SK-N-SH treated with all-trans-retinoic acid at 6 μM for 48 hours (cell line): ENCODE measurements at regions not wholly inside any gene's neighbourhood (a gene's known extent, or its start where the extent isn't known, plus 50 kb on each side); places are given as distances from the start of the nearest gene placed in this dataset.

Experiments used
- ATAC-seq: fragments of 200-7000 bp; cut with Tn5 transposase; 3 replicates; pipeline ENCODE4 v1.9.1; 2020; ENCODE audit warnings: mild to moderate bottlenecking, moderate library complexity
- ARNTL ChIP-seq: fragments of 450-650 bp; formaldehyde crosslinking; IDR thresholded peaks from 2 replicates; pipeline ENCODE4 v1.5.0; 2020; ENCODE audit warnings: low read depth, mild to moderate bottlenecking, moderate library complexity, borderline replicate concordance
- BACH2 ChIP-seq: fragments of 250-450 bp; sonication (Bioruptor Pico); IDR thresholded peaks from 2 replicates; pipeline ENCODE4 v1.9.0; 2021; ENCODE audit warnings: mild to moderate bottlenecking, borderline replicate concordance
- ESRRG ChIP-seq: fragments of 250-450 bp; sonication (Bioruptor Pico); IDR thresholded peaks from 2 replicates; pipeline ENCODE4 v1.6.1; 2021; ENCODE audit warnings: mild to moderate bottlenecking
- GLIS3 ChIP-seq: fragments of 250-450 bp; sonication (Bioruptor Pico); IDR thresholded peaks from 2 replicates; pipeline ENCODE4 v1.5.0; 2020; ENCODE audit warnings: mild to moderate bottlenecking, moderate library complexity
- ISL1 ChIP-seq: fragments of 250-450 bp; sonication (Bioruptor Pico); IDR thresholded peaks from 2 replicates; pipeline ENCODE4 v2.1.2; 2022; ENCODE audit warnings: mild to moderate bottlenecking, moderate library complexity
- OSR1 ChIP-seq: fragments of 250-450 bp; sonication (Bioruptor Pico); IDR thresholded peaks from 2 replicates; pipeline ENCODE4 v1.8.0; 2022; ENCODE audit warnings: moderate library complexity, mild to moderate bottlenecking, inconsistent platforms
- PPARA ChIP-seq: fragments of 250-450 bp; sonication (Bioruptor Pico); IDR thresholded peaks from 2 replicates; pipeline ENCODE4 v1.5.0; 2020; ENCODE audit warnings: mild to moderate bottlenecking, borderline replicate concordance
- RARB ChIP-seq: fragments of 250-450 bp; sonication (Bioruptor Pico); IDR thresholded peaks from 2 replicates; pipeline ENCODE4 v1.8.0; 2021; ENCODE audit warnings: mild to moderate bottlenecking, moderate library complexity
- SNAI2 ChIP-seq: fragments of 250-450 bp; sonication (Bioruptor Pico); IDR thresholded peaks from 2 replicates; pipeline ENCODE4 v1.5.0; 2020; ENCODE audit warnings: mild to moderate bottlenecking, moderate library complexity
- TCF4 ChIP-seq: fragments of 250-450 bp; sonication (Bioruptor Pico); IDR thresholded peaks from 2 replicates; pipeline ENCODE4 v1.8.0; 2021; ENCODE audit warnings: mild to moderate bottlenecking, moderate library complexity, borderline replicate concordance
- TOX ChIP-seq: fragments of 250-450 bp; sonication (Bioruptor Pico); IDR thresholded peaks from 2 replicates; pipeline ENCODE4 v1.8.0; 2021; ENCODE audit warnings: mild to moderate bottlenecking, moderate library complexity, borderline replicate concordance
- ZFP3 ChIP-seq: fragments of 250-450 bp; sonication (Bioruptor Pico); IDR thresholded peaks from 2 replicates; pipeline ENCODE4 v1.5.0; 2020; ENCODE audit warnings: mild to moderate bottlenecking, moderate library complexity
- ZFP30 ChIP-seq: fragments of 450-650 bp; formaldehyde crosslinking; IDR thresholded peaks from 2 replicates; pipeline ENCODE4 v1.5.0; 2022; ENCODE audit warnings: mild to moderate bottlenecking, moderate library complexity
- ZNF565 ChIP-seq: fragments of 450-650 bp; formaldehyde crosslinking; conservative IDR thresholded peaks from 2 replicates; pipeline ENCODE4 v1.5.0; 2020; ENCODE audit warnings: low read depth, mild to moderate bottlenecking, moderate library complexity
- ZNF70 ChIP-seq: fragments of 450-650 bp; formaldehyde crosslinking; IDR thresholded peaks from 2 replicates; pipeline ENCODE4 v1.5.0; 2020; ENCODE audit warnings: mild to moderate bottlenecking, moderate library complexity
- ZNF8 ChIP-seq: fragments of 450-650 bp; formaldehyde crosslinking; IDR thresholded peaks from 2 replicates; pipeline ENCODE4 v1.5.0; 2020; ENCODE audit warnings: mild to moderate bottlenecking, moderate library complexity
- TF ChIP-seq, protein P1 (sequence below): fragments of 250-450 bp; sonication (Bioruptor Pico); IDR thresholded peaks from 2 replicates; pipeline ENCODE4 v1.5.1; 2021; ENCODE audit warnings: mild to moderate bottlenecking, moderate library complexity
- TF ChIP-seq, protein P2 (sequence below): fragments of 250-450 bp; sonication (Bioruptor Pico); IDR thresholded peaks from 2 replicates; pipeline ENCODE4 v1.5.0; 2020; ENCODE audit warnings: mild to moderate bottlenecking, moderate library complexity
- TF ChIP-seq, protein P3 (sequence below): fragments of 250-450 bp; sonication (Bioruptor Pico); IDR thresholded peaks from 2 replicates; pipeline ENCODE4 v1.5.1; 2020; ENCODE audit warnings: low read depth, mild to moderate bottlenecking, moderate library complexity

DNA sequence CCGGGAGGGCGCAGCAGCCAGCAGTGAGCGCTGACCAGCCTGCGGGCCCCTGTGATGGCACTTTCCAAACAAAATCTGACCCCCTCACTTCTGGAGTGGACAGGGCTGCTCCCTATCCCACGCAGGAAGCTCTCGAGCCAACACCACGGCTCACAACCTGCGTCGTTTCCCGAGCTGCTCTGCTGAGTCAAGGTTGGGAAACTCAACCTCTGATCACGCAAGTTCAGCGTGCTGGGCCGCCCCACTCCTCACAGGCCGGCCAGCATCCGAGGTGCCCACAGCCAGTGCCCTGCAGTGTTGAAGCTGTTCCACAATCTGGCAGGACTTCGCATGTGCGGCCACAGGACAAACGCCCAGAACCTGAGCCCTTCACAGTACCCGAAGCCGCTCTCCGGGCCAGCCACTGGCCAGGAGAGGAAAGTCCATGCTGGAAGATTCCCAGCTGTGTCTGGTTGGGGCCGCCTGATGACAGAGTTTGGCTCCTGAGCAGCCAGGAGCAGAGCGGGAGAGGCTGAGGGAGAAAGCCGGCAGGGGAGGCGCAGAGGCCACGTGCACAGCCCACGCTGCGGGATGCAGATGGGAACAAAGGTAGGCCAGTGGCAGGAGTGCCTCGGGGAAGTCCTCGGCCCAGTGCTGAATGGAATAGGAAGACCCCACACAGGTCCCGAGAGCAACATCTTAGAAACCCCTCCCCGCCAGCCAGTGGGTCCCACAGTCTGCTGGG is 263.3 kb upstream of the TCERG1L start:
- ATAC-seq, result no peak

DNA sequence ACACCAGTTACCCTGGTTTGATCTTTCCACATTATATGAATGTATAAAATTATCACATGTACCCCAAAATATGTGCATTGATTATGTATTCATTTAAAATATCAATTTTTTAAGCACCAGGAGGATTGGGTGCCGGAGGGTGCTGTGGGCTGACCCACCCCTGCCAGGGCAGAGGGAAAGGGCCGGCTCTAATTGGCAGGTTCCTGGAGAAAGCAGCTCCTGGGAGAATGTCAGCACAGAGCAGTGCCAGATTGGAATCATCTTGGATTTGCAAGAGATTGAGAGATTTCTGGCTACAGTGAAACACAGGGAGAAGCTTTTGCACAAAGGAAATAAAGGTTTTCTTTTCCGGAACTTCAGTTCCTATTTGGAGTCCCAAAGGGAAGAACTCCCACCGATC is 264.4 kb upstream of the TCERG1L start:
- TF ChIP-seq ESRRG (CRISPR knock-in tag), result no peak
- TF ChIP-seq TCF4 (CRISPR knock-in tag), result no peak
- TF ChIP-seq, protein P1, sequence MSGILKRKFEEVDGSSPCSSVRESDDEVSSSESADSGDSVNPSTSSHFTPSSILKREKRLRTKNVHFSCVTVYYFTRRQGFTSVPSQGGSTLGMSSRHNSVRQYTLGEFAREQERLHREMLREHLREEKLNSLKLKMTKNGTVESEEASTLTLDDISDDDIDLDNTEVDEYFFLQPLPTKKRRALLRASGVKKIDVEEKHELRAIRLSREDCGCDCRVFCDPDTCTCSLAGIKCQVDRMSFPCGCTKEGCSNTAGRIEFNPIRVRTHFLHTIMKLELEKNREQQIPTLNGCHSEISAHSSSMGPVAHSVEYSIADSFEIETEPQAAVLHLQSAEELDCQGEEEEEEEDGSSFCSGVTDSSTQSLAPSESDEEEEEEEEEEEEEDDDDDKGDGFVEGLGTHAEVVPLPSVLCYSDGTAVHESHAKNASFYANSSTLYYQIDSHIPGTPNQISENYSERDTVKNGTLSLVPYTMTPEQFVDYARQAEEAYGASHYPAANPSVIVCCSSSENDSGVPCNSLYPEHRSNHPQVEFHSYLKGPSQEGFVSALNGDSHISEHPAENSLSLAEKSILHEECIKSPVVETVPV (CRISPR knock-in tag), result no peak
- no peak for TF ChIP-seq ISL1 (CRISPR knock-in tag)
- TF ChIP-seq, protein P2, sequence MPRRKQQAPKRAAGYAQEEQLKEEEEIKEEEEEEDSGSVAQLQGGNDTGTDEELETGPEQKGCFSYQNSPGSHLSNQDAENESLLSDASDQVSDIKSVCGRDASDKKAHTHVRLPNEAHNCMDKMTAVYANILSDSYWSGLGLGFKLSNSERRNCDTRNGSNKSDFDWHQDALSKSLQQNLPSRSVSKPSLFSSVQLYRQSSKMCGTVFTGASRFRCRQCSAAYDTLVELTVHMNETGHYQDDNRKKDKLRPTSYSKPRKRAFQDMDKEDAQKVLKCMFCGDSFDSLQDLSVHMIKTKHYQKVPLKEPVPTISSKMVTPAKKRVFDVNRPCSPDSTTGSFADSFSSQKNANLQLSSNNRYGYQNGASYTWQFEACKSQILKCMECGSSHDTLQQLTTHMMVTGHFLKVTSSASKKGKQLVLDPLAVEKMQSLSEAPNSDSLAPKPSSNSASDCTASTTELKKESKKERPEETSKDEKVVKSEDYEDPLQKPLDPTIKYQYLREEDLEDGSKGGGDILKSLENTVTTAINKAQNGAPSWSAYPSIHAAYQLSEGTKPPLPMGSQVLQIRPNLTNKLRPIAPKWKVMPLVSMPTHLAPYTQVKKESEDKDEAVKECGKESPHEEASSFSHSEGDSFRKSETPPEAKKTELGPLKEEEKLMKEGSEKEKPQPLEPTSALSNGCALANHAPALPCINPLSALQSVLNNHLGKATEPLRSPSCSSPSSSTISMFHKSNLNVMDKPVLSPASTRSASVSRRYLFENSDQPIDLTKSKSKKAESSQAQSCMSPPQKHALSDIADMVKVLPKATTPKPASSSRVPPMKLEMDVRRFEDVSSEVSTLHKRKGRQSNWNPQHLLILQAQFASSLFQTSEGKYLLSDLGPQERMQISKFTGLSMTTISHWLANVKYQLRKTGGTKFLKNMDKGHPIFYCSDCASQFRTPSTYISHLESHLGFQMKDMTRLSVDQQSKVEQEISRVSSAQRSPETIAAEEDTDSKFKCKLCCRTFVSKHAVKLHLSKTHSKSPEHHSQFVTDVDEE, result no peak
- TF ChIP-seq, protein P3, sequence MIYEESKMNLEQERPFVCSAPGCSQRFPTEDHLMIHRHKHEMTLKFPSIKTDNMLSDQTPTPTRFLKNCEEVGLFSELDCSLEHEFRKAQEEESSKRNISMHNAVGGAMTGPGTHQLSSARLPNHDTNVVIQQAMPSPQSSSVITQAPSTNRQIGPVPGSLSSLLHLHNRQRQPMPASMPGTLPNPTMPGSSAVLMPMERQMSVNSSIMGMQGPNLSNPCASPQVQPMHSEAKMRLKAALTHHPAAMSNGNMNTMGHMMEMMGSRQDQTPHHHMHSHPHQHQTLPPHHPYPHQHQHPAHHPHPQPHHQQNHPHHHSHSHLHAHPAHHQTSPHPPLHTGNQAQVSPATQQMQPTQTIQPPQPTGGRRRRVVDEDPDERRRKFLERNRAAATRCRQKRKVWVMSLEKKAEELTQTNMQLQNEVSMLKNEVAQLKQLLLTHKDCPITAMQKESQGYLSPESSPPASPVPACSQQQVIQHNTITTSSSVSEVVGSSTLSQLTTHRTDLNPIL (CRISPR knock-in tag), result no peak
- no peak for TF ChIP-seq GLIS3
- TF ChIP-seq OSR1 (CRISPR knock-in tag), result no peak
- TF ChIP-seq SNAI2 (CRISPR knock-in tag), result no peak
- no peak for TF ChIP-seq PPARA (CRISPR knock-in tag)
- no peak for TF ChIP-seq TOX (CRISPR knock-in tag)
- no peak for TF ChIP-seq ZNF565 (CRISPR knock-in tag)
- TF ChIP-seq ZNF70, result no peak
- no peak for TF ChIP-seq RARB (CRISPR knock-in tag)
- no peak for TF ChIP-seq ZFP30 (CRISPR knock-in tag)
- ATAC-seq, result no peak

More for the DNA sequence above, 263.3 kb upstream of the TCERG1L start:
- TF ChIP-seq TOX (CRISPR knock-in tag), result no peak
- TF ChIP-seq ZFP30 (CRISPR knock-in tag), result no peak
- TF ChIP-seq ZNF70, result no peak
- no peak for TF ChIP-seq ZNF8 (CRISPR knock-in tag)
- no peak for TF ChIP-seq BACH2 (CRISPR knock-in tag)
- TF ChIP-seq ARNTL (CRISPR knock-in tag), result no peak
- TF ChIP-seq, all 23 proteins: peak for 0

DNA sequence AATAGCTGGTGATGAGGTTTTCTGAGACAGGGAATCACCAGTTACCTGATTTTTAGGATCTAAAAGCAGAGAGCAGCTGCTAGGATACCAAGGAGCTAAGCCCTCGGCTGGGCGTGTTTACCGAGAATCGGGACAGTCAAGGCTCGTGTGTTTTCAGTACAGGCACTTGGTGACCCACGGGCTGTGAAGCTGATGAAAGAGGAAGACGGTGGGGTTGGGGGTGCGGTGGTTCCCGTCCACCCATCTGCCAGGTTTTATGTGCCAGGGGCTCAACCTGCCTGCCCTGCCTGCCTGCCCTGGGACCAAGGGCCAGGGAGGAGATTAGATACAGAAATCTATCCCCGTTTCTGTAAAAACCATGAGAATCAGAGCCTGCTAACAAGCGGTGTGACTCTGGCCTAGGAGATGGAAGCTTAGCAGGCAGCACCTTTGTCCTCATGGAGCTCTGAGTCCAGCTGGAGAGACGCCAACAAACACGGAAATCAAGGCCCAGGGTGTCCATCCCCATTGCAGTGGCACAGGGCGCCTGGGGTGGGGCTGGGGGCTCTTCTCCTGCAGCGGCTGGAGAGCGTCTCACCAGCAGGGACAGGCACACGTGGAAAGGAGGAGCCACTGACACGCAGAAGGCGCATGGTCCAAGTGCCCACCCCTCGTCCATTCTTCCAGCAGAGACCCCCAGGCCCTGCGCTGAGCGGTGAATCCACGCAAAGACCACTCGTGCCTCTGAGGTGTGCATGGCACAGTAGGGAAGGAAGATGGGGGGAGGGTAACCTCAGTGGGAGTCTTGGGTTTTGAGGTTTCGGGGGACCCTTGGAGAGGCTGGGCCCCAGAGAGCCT is 265.0 kb upstream of the TCERG1L start:
- ATAC-seq, result no peak
- TF ChIP-seq ZFP3 (CRISPR knock-in tag), result no peak
- TF ChIP-seq ISL1 (CRISPR knock-in tag), result no peak
- TF ChIP-seq GLIS3, result no peak

DNA sequence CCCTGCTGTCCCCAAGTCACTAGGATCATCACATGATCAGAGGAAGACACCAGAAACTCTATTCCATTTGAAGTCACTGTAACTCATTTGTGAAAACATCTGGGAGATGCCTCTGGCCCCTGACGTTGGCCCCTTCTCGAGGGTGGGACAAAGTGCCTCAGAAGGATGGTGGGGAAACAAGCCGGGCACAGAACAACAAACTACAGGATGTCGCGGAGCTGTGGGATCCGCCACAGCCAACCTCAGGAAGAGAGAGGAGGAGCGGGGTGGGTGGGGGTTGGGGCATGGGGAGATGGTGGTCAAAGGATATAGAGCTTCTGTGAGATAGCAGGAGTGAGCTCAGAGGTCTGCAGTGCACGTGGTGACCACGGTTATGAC is 265.6 kb upstream of the TCERG1L start:
- TF ChIP-seq OSR1 (CRISPR knock-in tag) (no peak), ESRRG (CRISPR knock-in tag) (no peak), GLIS3 (no peak), ARNTL (CRISPR knock-in tag) (no peak), ZNF70 (no peak), PPARA (CRISPR knock-in tag) (no peak), BACH2 (CRISPR knock-in tag) (no peak)
- TF ChIP-seq, protein P1 (CRISPR knock-in tag), result no peak
- TF ChIP-seq, protein P3 (CRISPR knock-in tag), result no peak
- ATAC-seq, result no peak
